ENCODE measurements at regions not wholly inside any gene's neighbourhood (a gene's known extent, or its start where the extent isn't known, plus 50 kb on each side); places are given as distances from the start of the nearest gene placed in this dataset.

DNA sequence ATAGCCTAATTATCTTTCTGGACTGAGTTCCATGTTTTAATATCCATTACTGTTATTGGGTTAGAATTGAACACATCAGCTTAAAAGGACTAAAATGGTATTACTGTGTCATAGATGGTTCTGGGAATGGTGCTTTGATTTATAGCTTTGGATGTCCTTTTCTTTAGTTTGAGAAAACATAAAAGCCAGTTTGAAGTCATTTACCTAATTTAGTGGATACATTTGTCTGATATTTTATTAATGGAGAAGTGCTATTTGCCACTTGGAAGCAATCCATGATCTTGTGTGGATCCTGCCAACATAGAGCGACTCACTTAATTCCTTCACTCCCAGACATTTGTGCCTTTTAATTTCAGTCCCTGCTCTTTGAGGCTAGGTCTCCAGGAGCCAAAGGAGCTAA lies 212.4 kb upstream of the PACRGL start:
- no peak for TF ChIP-seq POLR2AphosphoS5 (IDR thresholded peaks at IDR 0.05; ENCODE audit: low read depth, low read length)
- TF ChIP-seq, protein P1, sequence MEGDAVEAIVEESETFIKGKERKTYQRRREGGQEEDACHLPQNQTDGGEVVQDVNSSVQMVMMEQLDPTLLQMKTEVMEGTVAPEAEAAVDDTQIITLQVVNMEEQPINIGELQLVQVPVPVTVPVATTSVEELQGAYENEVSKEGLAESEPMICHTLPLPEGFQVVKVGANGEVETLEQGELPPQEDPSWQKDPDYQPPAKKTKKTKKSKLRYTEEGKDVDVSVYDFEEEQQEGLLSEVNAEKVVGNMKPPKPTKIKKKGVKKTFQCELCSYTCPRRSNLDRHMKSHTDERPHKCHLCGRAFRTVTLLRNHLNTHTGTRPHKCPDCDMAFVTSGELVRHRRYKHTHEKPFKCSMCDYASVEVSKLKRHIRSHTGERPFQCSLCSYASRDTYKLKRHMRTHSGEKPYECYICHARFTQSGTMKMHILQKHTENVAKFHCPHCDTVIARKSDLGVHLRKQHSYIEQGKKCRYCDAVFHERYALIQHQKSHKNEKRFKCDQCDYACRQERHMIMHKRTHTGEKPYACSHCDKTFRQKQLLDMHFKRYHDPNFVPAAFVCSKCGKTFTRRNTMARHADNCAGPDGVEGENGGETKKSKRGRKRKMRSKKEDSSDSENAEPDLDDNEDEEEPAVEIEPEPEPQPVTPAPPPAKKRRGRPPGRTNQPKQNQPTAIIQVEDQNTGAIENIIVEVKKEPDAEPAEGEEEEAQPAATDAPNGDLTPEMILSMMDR (IDR thresholded peaks at IDR 0.05): no peak
- TF ChIP-seq, protein P2, sequence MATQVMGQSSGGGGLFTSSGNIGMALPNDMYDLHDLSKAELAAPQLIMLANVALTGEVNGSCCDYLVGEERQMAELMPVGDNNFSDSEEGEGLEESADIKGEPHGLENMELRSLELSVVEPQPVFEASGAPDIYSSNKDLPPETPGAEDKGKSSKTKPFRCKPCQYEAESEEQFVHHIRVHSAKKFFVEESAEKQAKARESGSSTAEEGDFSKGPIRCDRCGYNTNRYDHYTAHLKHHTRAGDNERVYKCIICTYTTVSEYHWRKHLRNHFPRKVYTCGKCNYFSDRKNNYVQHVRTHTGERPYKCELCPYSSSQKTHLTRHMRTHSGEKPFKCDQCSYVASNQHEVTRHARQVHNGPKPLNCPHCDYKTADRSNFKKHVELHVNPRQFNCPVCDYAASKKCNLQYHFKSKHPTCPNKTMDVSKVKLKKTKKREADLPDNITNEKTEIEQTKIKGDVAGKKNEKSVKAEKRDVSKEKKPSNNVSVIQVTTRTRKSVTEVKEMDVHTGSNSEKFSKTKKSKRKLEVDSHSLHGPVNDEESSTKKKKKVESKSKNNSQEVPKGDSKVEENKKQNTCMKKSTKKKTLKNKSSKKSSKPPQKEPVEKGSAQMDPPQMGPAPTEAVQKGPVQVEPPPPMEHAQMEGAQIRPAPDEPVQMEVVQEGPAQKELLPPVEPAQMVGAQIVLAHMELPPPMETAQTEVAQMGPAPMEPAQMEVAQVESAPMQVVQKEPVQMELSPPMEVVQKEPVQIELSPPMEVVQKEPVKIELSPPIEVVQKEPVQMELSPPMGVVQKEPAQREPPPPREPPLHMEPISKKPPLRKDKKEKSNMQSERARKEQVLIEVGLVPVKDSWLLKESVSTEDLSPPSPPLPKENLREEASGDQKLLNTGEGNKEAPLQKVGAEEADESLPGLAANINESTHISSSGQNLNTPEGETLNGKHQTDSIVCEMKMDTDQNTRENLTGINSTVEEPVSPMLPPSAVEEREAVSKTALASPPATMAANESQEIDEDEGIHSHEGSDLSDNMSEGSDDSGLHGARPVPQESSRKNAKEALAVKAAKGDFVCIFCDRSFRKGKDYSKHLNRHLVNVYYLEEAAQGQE (IDR thresholded peaks at IDR 0.05; ENCODE audit: insufficient read depth in 1 of 2, low read depth in 2 of 2, low read length in 1 of 2): no peak
